Right atrium auricular region (tissue), 2 donors: ENCODE measurements at regions not wholly inside any gene's neighbourhood (a gene's known extent, or its start where the extent isn't known, plus 50 kb on each side); places are given as distances from the start of the nearest gene placed in this dataset.

Experiments used
- DNase-seq: peaks from one replicate; pipeline ENCODE4 v3.0.0-alpha.2; 2019; ENCODE audit warnings: low spot score
- H3K27ac ChIP-seq, 2 donors: fragments of 200-600 bp; sonication (generic); 1 replicate in 1 of 2; 2 replicates in 1 of 2; pipeline ENCODE4 v1.5.1; 2016 to 2019
- H3K27me3 ChIP-seq, 2 donors: fragments of 200-600 bp; sonication (generic); one replicate each; pipeline versions ENCODE4 v1.5.1 to v1.6.0; 2017 to 2019
- H3K36me3 ChIP-seq: fragments of 200-600 bp; sonication (generic); one replicate; pipeline ENCODE4 v1.5.1; 2016
- H3K4me1 ChIP-seq, 2 donors: fragments of 200-600 bp; sonication (generic); one replicate each; pipeline versions ENCODE4 v1.5.1 to v1.6.0; 2017 to 2019
- H3K4me3 ChIP-seq, 2 donors: fragments of 200-600 bp; sonication (generic); 1 replicate in 1 of 2; 2 replicates in 1 of 2; pipeline ENCODE4 v1.5.1; 2017 to 2019; ENCODE audit warnings: mild to moderate bottlenecking in 1 of 2, moderate library complexity in 1 of 2
- H3K9me3 ChIP-seq, 2 donors: fragments of 200-600 bp; sonication (generic); one replicate each; pipeline ENCODE4 v1.5.1; 2019
- CTCF ChIP-seq, 2 donors: fragments of 200-600 bp; sonication (generic); IDR thresholded peaks; one replicate each; pipeline ENCODE4 v1.5.1; 2019; ENCODE audit warnings: antibody characterized with exemption in 2 of 2

GRCh38 chr18:29712785-29713184, 1329.8 kb downstream of the DSC3 start:
- no peaks in the 10 kb centered on the region for H3K4me1 ChIP-seq
- DNase-seq, result no peak
- TF ChIP-seq CTCF (IDR thresholded peaks at IDR 0.05), result no peak

GRCh38 chr18:29711932-29712331, 1330.6 kb downstream of the DSC3 start:
- DNase-seq, result no peak
- Histone ChIP-seq H3K27me3 (no peaks in the 10 kb centered on the region), H3K36me3 (no peaks in the 10 kb centered on the region), H3K4me1 (no peaks in the 10 kb centered on the region), H3K4me3 (no peak overlapping the region), H3K27ac (no peak overlapping the region), H3K9me3 (peaks cover 0 to 7% of the 10 kb centered on the region in 2 donors)
- no peak for TF ChIP-seq CTCF (IDR thresholded peaks at IDR 0.05)

More at GRCh38 chr18:29712785-29713184, 1329.8 kb downstream of the DSC3 start:
- Histone ChIP-seq H3K36me3 (no peaks in the 10 kb centered on the region), H3K27ac (no peak overlapping the region), H3K4me3 (no peak overlapping the region), H3K27me3 (no peaks in the 10 kb centered on the region), H3K9me3 (peaks cover 0 to 7% of the 10 kb centered on the region in 2 donors)

GRCh38 chr18:29693334-29693733, 1349.2 kb downstream of the DSC3 start:
- Histone ChIP-seq H3K27me3 (no peaks in the 10 kb centered on the region), H3K36me3 (no peaks in the 10 kb centered on the region), H3K9me3 (no peaks in the 10 kb centered on the region), H3K4me3 (no peak overlapping the region), H3K27ac (no peak overlapping the region), H3K4me1 (no peaks in the 10 kb centered on the region)
- DNase-seq, result no peak
- no peak for TF ChIP-seq CTCF (IDR thresholded peaks at IDR 0.05)

- Histone ChIP-seq H3K9me3 (peaks cover 0 to 9% of the 10 kb centered on the region in 2 donors), H3K4me3 (no peak overlapping the region), H3K27me3 (no peaks in the 10 kb centered on the region), H3K27ac (no peak overlapping the region), H3K4me1 (no peaks in the 10 kb centered on the region), H3K36me3 (no peaks in the 10 kb centered on the region)
- no peak for TF ChIP-seq CTCF (IDR thresholded peaks at IDR 0.05)
- DNase-seq, result no peak
Observed at GRCh38 chr18:29681578-29681977, 1361.0 kb downstream of the DSC3 start.

- H3K9me3 ChIP-seq, result peaks cover 0 to 4% of the 10 kb centered on the region in 2 donors
- H3K4me3 ChIP-seq, result no peak overlapping the region
- H3K4me1 ChIP-seq, result no peaks in the 10 kb centered on the region
- TF ChIP-seq CTCF (IDR thresholded peaks at IDR 0.05), result no peak
- H3K27ac ChIP-seq, result no peak overlapping the region
- no peaks in the 10 kb centered on the region for H3K36me3 ChIP-seq
- H3K27me3 ChIP-seq, result no peaks in the 10 kb centered on the region
- no peak for DNase-seq
Observed at GRCh38 chr18:29664278-29665036, 1378.1 kb downstream of the DSC3 start.

GRCh38 chr18:29661924-29662323, 1380.6 kb downstream of the DSC3 start:
- DNase-seq, result no peak
- H3K9me3 ChIP-seq, result peaks cover 0 to 4% of the 10 kb centered on the region in 2 donors
- no peaks in the 10 kb centered on the region for H3K36me3 ChIP-seq
- no peak for TF ChIP-seq CTCF (IDR thresholded peaks at IDR 0.05)
- no peaks in the 10 kb centered on the region for H3K4me1 ChIP-seq
- H3K27ac ChIP-seq, result peak overlapping the region in 1 of 2 donors; percentile 76
- no peaks in the 10 kb centered on the region for H3K27me3 ChIP-seq
- peak overlapping the region in 1 of 2 donors; percentile 4 for H3K4me3 ChIP-seq
